ENCODE measurements at regions not wholly inside any gene's neighbourhood (a gene's known extent, or its start where the extent isn't known, plus 50 kb on each side); places are given as distances from the start of the nearest gene placed in this dataset.
"Not testable (repeated sequence)": the region's sequence is repeated elsewhere in the genome, so short reads cannot be mapped to it uniquely, and the experiment has no call there.

DNA sequence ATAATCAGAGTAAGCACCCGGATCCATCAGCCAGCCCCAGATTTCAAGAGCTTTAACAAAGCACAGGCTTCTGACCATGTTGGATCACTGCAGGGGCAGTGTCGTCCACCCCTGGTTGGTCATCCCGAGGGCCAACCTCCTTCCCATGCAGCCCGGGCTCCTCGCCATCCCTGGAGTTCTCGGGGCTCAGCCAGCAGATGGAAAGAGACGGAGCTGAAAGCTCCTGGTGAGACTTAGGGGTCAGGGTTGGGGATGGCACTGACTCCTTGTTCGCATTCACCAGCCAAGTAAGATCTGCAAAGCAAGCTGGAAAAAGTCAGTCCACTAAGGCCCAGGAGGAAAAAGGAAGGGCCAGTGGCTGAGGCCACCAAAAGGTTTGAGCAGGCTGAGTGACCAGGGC, 888.9 kb downstream of the BRD1 start:
- DNase-seq = no peak

- DNase-seq = no peak
Observed at GRCh38 chr22:48937032-48937639, 890.5 kb downstream of the BRD1 start.

GRCh38 chr22:48936391-48936790, 891.3 kb downstream of the BRD1 start:
- DNase-seq = no peak

GRCh38 chr22:48934446-48934845, 893.2 kb downstream of the BRD1 start:
- no peak for DNase-seq

- DNase-seq = no peak
Observed at GRCh38 chr22:48931452-48931851, 896.2 kb downstream of the BRD1 start.

DNA sequence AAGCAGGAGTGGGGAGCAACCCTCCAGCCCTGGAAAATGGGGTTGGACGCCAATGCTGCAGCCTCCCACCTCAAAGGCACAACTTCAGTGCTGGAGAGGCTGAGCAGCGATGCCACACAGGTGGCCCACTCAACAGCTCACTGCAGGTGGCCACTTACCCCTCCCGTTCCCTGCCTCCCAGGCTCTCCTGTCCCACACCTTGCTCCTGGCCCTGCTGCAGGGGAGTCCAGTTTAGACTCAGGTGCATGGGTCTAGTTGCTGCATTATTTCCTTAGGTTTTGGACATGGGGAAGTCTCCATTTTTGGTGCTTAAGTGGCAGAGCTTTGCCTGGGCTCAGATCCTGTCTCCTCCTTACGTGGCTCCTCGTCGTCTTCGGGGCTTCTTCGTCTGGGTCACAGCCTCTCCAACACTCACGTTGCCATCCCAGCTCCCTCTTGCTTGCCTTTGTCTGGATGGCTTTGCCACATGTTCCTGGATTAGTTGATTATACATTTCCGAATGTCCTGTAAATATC, 898.3 kb downstream of the BRD1 start:
- no peak for DNase-seq

DNA sequence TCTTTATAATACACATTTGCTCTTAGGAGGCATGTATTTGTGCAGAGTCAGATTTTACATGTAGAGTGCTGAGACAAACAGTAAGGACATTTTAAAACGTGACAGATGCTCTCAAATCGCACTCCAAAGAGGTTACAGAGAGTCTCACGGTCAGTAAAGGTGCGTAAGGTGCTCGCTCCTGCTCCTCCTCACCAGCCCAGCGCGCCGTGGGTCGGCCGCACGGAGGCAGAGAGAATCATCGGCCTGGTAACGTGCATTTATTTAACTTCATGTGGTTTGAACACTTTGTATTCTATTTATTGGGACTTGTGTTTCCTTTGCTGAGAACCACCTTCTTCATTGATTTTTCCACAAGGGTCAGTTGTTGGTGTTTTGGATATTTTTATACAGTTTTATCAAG, 900.1 kb downstream of the BRD1 start:
- no peak for DNase-seq

GRCh38 chr22:48926643-48927042, 901.0 kb downstream of the BRD1 start:
- DNase-seq = no peak

DNA sequence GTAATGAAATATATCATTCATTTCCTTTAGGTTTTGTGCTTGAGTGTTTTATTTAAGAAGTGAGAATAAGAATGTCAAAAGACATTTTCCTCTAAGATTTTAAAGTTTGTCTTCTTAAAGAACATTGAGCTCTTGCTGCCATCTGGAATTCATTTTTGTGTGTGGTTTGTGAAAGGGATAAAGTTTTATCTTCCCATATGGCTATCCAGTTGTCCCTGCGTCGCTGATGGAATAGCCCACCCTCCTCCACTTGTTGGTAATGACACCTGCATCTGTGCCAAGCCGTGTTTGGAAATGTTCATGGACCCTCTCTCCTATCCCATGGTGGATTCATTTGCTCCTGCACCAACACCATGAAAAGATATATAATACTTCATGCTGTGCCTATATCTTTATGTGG, 901.5 kb downstream of the BRD1 start:
- no peak for DNase-seq

- DNase-seq = no peak
Observed at GRCh38 chr22:48925450-48925849, 902.2 kb downstream of the BRD1 start.

GRCh38 chr22:48923996-48924395, 903.7 kb downstream of the BRD1 start:
- no peak for DNase-seq

DNA sequence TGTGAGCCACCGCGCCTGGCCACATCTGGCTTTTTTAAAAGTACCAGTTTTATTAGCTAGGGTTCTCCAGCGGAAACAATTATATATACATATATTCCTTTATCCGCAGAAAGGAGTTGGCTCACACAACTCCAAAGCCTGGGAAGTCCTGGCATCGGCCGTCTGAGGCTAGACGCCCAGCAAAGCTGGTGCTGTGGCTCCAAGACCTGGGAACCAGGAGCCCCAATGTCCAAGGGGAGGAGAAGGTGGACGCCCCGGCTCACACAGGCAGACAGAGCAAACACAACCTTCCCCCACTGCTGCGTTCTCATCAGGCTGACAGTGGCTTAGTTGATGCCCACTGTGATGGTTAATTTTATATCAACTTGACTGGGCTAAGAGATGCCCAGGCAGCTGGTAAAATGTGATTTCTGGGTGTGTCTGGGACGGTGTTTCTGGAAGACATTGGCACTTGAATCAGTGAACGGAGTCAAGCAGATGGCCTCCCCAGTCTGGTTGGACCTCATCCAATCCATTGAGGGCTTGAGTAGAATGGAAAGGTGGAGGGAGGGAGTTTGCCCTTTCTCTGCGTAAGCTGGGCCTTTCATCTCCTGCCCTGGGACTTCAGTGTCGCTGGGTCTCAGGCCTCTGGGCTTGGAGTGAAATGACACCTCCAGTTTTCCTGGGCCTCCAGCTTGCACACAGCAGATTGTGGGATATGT, 904.4 kb downstream of the BRD1 start:
- DNase-seq = no peak

GRCh38 chr22:48921411-48921903, 906.2 kb downstream of the BRD1 start:
- DNase-seq = no peak

DNA sequence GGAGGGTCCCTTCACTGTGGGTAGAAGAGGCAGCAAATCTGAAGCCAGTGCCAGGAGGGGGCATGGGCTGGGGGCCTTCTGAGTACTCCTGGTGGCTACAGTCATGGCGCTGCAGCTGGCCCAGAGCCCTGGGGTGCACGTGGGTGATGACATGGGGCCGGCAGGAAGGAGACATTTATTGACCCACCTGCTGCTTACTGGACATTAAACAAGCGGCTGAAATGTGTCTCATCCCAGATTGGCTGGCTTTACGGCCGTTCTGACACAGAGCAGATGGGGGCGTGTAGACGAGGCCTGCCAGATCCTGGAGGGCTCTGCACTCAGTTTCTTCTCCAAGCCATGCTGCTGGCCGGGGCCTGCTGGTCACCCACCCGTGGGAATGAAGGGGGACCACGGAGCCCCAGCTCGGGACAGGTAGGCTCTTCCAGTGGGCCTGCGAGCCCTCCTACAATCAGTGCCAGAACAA, 906.9 kb downstream of the BRD1 start:
- DNase-seq = no peak

- no peak for DNase-seq
Observed at GRCh38 chr22:48919851-48920589, 907.7 kb downstream of the BRD1 start.

DNA sequence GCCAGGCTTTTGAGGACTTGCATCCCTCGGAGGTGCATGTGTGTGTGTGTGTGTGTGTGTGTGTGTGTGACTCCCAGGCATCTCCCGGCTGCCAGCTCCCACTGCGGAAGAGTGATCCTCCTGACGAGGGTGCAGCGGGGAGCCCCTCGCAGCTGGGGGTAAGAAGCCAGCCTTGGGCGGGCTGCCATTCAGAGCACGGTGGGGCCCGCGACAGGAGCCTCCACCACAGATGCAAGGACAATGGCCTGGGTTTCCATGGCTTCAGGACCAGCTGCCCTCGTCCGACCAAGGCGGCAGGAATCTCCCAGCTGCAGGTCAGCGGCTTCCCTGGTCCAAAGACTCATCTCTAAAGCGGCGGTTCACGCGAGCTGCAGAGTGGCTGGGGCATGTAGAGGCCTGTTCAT, 908.5 kb downstream of the BRD1 start:
- DNase-seq = no peak

DNA sequence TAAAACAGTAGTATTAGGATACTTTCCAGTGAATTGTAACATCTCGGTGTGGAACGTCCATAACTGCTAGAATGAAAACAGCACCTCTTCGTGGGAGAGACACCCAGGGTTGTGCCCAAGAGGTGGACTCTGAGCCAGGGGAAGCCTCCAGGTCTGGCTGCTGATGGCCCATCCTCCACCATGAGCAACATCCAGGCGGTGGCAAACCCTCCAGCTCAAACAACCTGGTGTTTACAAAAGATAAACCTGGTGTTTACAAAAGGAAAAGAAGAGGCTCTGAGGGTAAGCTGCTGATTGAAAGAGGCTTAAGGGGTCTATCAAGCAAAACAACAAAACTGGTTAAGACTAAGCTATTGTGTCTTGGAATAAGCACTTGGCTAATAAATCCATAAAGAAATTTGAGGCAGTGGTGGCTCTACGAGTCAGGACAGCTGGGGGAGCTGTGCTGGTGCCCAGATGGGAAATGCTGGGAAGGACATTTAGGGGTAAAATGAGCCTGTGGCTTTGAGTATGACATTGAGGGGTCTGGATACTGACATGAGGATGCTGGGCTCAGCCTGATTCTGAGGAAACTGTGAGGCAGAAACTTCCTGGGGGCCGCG, 909.0 kb downstream of the BRD1 start:
- no peak for DNase-seq

- DNase-seq = not testable (repeated sequence)
Observed at GRCh38 chr22:48912356-48913066, 915.2 kb downstream of the BRD1 start.

- DNase-seq = not testable (repeated sequence)
Observed at GRCh38 chr22:48911647-48912046, 916.0 kb downstream of the BRD1 start.

DNA sequence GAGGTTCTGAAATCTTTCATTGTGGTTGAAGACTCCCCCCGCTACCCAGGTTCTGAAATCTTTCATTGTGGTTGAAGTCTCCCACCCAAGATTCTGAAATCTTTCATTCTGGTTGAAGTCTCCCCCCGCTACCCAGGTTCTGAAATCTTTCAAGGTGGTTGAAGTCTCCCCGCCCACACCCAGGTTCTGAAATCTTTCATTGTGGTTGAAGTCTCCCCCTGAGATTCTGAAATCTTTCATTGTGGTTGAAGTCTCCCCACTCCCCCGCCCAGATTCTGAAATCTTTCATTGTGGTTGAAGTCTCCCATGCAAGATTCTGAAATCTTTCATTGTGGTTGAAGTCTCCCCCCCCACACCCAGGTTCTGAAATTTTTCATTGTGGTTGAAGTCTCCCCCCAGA, 916.6 kb downstream of the BRD1 start:
- not testable (repeated sequence) for DNase-seq

DNA sequence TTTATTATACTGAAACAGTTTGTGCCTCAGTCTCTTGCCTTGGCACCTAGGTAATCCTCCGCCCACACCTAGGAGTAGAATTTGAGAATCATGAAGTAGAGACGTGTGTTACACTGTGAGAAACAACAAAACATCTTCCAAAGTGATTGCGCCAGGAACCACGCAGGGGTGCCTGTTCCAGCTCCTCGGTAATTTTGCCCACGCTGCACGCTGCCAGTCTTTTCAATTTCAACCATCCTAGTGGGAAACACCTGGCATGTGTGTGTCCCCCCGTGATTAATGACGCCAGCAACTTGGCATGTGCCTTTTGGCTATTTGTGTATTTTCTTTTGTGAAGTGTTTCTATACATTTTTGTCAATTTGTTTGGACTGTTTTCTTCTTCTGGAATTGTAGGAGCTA, 919.1 kb downstream of the BRD1 start:
- no peak for DNase-seq

GRCh38 chr22:48907591-48907990, 920.1 kb downstream of the BRD1 start:
- no peak for DNase-seq

Measured in skin of body (tissue), 1 donor.